NCI-H1436 (cell line): ENCODE measurements at regions not wholly inside any gene's neighbourhood (a gene's known extent, or its start where the extent isn't known, plus 50 kb on each side); places are given as distances from the start of the nearest gene placed in this dataset.
A peak's percentile ranks its signal among the peaks of the same experiment; 100 is the strongest.

Experiments used
- DNase-seq: peaks from one replicate; lab custom pipeline; 2025; lab: John Stamatoyannopoulos, UW

- no peak for DNase-seq
These were observed 724.1 kb upstream of the SOX9 start for GRCh38 chr17:71396711-71397110.

- no peak for DNase-seq
These were observed 722.8 kb upstream of the SOX9 start for GRCh38 chr17:71398025-71398424.

- no peak for DNase-seq
These were observed 722.0 kb upstream of the SOX9 start for GRCh38 chr17:71398800-71399219.

- no peak for DNase-seq
These were observed 721.6 kb upstream of the SOX9 start for GRCh38 chr17:71399221-71399620.

GRCh38 chr17:71399649-71400048 lies 721.2 kb upstream of the SOX9 start:
- DNase-seq = no peak

DNA sequence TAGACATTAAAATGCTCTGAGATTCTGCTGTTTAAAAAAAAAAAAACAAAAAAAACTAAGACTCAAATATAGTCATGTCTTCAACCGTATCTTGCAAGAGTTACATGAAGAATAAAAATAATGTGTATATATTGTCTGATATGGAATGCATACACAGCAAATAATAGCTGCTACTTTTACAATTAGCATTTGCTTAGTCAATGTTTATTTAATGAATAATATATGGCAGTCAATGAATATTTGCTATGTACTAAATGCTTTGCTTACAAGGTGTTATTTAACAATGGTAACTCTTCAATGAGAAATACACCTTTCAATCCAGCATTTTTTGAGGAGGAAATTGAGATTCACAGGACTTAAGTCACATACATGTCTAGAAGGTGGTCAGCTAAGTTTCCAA lies 718.8 kb upstream of the SOX9 start:
- DNase-seq = no peak

DNA sequence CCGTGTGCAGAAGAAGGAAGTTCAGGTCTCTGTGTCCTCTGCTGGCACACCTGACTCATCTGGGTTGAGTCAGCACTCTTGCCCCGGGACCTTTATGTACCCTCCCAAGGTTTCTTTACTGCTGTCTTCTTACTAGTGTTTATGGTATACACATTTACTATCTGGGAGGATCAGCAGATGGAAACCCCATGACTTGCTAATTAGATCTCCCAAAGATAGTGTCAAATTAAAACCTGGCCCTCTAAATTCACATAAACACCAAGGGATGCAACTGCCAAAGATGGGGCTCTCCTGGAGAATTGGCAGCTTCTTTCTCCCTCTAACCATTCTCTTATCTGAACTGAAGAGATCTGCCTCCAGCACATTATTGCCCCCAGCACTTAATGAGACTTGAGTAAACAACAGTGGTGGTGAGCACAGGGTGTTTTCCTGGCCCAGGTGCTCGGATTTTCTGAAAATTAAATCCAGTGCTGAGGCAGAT lies 718.1 kb upstream of the SOX9 start:
- DNase-seq = peak; percentile 55

DNA sequence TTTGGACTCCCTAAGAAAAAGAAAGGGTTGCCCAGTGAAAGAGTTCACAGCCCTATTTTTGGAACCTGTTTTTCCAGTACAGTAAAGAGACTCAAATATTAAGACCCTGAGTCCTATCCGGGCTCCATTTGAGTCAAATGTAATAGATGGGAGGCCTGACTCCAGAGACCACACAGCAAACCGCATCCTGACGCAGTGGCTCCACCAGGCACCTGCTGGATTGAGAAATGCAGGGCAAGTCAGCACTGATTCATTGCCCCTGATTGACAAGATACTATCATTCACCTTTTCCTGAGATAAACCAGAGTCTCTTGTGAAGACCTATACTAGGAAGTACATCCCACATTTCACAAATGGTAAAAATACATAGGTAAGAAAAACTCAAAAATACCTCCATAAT lies 715.7 kb upstream of the SOX9 start:
- DNase-seq = no peak

DNA sequence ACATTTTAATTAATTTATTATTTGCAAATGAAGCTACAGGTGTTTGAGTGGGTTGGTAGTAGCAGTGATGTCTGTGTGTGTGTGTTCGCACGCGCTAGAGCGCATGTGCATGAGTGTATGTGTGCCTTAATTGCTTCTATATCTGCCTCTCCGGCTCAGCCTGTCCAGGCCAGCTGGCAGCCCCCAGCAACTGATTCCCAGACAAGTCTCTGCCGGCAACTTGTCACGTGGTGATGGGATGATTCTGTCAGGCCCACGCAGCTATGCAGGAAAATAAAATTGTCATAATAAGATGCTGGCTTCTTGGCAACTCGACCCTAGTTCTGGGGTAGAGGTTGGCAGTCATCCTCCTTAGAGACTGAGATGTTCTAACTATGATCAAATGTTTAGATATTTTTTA lies 712.8 kb upstream of the SOX9 start:
- DNase-seq = no peak

DNA sequence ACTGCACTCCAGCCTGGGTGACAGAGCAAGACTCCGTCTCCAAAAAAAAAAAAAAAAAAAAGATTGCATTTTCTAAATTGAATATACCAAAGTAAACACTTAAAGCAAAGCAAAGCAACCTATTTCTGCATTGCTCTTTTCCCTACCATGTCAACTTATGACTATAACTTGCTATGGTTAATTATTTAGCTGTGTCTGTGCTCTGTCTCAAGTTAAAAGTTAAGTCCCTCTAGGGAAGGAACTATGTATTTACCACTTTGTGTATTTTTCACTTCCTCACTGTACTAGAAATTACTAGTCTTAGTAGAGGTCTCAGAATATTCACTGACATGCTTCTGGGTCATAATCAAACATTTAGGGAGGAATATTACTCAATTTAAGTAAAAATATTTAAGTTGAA lies 711.7 kb upstream of the SOX9 start:
- no peak for DNase-seq

DNA sequence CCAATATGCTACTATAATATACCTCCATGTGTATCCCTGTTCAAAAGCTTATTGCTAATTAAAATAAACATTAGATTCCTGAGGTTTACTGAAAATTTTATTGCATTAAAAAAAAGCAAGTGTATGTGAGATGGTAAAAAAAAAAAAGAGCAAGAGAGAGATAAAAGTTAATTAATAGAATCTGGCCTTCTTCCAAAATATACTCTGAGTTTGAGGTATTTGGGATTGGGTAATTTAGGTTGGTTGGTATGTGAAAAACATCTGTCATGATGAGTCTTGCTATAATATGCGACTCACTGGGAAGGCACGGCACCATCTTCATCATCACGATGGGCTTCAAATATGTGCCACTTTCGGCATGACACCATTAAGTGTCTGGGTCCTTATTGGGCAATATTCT lies 711.1 kb upstream of the SOX9 start:
- no peak for DNase-seq

- DNase-seq = no peak
These were observed 708.0 kb upstream of the SOX9 start for GRCh38 chr17:71412803-71413202.

DNA sequence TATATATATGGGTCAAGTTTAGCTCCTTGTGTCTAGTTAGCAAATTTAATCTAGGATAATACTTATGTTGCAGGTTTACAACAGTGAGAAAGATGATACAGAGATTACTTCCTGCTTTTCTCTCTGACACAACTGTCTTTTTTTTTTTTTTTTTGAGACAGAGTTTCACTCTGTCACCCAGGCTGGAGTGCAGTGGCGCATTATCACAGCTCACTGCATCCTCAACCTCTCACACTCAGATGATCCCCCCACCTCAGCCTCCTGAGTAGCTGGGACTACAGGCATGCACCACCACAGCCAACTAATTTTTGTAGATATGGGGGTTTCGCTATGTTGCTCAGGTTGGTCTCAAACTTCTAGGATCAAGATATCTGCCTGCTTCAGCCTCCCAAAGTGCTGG lies 706.9 kb upstream of the SOX9 start:
- DNase-seq = no peak

DNA sequence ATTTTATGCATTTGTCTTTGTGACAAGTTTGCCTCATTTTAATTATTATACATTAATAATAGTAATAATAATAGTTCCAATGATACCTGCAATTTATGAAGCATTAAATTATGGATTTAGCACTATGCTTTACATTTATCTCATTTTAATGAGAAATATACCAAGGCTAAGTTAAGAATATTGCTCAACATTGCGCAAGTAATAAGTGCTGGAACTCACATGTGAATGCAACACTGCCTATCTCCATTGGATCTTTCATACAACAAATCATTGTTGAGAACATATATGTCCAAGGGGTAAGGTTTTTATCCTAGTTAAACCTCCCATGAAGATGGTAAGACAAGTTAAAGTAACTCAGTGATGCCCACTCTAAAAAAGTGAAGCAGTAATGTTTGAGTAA lies 703.7 kb upstream of the SOX9 start:
- no peak for DNase-seq

- DNase-seq = no peak
These were observed 697.9 kb upstream of the SOX9 start for GRCh38 chr17:71422968-71423367.

DNA sequence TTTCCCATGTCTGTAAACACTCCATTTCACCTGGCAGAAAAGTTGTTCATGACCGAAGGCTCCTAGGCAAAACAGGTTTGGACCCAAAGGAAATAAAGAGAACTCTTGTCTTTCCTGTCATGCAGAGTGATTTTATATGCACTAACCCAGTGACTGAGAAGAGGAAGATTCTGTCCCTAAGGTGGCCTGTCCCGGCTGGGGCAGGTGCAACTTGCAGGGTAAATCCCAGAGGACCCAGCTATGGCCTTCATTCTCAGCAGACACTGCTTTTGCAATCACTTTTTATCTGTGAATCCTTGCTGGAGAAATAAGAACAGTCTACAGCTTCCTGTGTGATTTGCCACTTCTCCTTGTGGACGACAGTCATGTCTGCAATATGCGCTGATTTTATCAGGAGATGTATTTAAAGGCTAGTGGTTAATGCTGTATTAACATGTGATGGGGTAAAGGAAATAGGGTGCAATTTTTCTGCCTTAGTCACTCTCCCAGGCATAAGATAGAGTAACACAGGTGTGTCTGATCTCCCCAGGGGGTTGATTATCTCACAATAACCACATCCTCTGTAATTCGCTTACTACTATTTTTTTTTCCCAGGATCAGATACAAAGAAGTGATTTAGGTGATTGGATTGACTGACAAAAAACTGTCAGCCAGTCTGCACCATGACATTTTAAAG lies 696.8 kb upstream of the SOX9 start:
- DNase-seq = peak; percentile 92

DNA sequence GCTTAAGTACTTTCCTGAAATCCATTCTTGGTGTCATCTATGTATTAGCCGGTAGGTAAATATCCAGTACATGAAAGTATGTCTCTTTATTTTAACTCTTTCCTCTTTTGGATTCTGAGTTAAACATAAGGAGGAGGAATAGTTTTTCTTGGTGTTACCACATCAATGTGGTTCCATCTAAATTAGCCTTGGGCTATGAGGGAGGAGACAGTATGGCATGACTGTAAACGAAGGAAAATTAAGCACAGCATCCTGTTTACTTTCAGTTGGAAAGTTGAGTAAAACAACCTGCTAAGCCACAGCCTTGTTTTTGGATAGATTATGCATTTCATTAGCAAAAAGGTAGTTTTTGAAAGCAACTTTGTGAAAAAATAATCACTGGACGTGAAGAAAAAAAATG lies 693.0 kb upstream of the SOX9 start:
- DNase-seq = no peak

DNA sequence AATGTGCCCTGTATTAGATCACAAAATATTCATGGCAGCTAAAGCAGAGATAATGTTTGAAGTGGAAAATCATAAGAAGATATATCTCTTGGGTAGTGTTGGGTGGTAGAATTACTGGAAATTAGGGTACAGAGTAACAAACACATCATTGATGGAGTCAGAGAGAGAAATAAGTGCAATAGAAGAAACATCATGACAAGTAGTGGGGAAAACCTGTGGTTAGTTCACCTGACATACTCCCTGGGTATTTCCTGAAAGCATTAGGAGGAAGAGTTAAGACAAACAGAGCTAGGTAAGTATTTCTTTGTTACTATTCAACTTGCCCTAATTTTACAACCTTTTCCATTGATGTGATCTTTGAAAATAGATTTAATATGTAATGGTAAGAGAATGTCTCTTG lies 691.9 kb upstream of the SOX9 start:
- DNase-seq = no peak

GRCh38 chr17:71430281-71430680 lies 690.5 kb upstream of the SOX9 start:
- DNase-seq = no peak

DNA sequence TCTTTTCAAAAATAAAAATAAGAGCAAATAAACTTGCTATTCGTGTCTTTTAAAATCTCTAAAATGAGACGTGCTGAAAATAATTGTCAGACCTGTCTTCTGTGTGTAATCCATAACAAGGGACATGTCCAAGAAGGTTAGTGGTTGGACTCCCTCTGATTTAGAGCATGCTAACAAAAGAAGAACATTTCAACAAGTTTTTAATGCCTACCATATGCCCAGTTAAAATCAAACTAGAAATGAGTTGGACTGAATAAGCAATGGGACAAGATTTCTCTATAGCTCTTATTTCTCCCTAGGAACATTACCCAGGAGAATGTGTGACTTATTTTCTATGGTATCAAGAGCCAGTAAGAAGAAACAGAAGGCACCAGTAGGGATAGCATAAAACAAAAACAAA lies 689.7 kb upstream of the SOX9 start:
- no peak for DNase-seq

DNA sequence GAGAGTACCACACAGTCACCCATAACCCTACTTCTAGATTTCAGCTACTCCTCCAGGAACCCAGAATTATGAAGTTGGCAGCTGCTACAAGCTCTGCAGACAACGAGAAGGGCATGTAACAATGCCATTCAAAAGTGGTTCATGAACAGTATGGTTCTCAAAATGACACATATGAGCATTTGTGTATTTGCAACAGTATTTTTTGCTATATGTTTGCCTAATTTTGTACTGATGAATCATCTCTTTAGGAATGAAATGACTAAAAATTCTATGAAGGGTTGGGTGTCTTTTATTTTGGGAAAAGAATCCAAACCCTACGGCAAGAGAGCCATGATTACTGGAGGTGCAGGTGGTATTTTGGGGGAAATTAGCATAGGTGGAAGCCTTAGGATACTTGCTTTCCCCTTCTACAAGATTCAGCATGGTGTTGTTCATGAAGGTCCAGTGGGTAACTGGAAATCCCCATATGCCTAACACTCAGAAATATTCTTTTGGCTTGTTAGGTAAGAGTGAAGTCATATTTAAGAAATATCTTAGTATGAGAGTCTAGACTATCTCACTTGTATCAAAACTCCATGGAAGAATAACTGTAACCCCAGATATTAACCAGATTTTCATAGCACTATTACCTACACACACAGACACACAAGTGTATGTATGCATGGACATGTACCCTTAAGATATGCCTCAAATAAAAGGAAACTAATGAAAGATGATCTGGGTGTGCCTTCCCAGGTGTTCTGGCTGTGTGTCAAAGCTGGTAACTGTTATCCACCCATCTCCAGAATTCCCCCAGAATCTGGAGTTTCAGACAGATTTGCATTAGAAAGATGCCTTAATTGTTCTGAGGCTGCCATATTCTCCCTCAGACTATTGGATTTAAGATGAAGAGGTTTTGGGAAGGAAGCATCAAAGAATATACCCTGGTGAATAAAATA lies 688.2 kb upstream of the SOX9 start:
- no peak for DNase-seq

GRCh38 chr17:71434716-71435115 lies 686.1 kb upstream of the SOX9 start:
- no peak for DNase-seq

GRCh38 chr17:71436479-71436878 lies 684.3 kb upstream of the SOX9 start:
- DNase-seq = no peak
